ENCODE measurements at regions not wholly inside any gene's neighbourhood (a gene's known extent, or its start where the extent isn't known, plus 50 kb on each side); places are given as distances from the start of the nearest gene placed in this dataset.

GRCh38 chr1:118249641-118250040 is 64.6 kb upstream of the SPAG17 start:
- Histone ChIP-seq H3K9me3 (ENCODE audit: control insufficient read depth in 5 of 5, low read length in 5 of 5) (no peaks in the 10 kb centered on the region), H3K9ac (ENCODE audit: low read length in 5 of 5) (no peak overlapping the region), H3K27ac (ENCODE audit: low read depth, low read length) (no peak overlapping the region), H3K36me3 (ENCODE audit: control insufficient read depth in 5 of 5, insufficient read depth in 5 of 5, low read length in 5 of 5) (no peaks in the 10 kb centered on the region), H3K4me1 (ENCODE audit: control insufficient read depth in 5 of 5, insufficient read depth in 5 of 5, low read length in 5 of 5) (peaks cover 0 to 14% (median 0%) of the 10 kb centered on the region in 5 donors), H3K4me3 (ENCODE audit: low read depth in 1 of 5, low read length in 5 of 5) (no peak overlapping the region), H3K27me3 (ENCODE audit: control insufficient read depth in 5 of 5, insufficient read depth in 4 of 5, low read length in 5 of 5) (no peaks in the 10 kb centered on the region)

DNA sequence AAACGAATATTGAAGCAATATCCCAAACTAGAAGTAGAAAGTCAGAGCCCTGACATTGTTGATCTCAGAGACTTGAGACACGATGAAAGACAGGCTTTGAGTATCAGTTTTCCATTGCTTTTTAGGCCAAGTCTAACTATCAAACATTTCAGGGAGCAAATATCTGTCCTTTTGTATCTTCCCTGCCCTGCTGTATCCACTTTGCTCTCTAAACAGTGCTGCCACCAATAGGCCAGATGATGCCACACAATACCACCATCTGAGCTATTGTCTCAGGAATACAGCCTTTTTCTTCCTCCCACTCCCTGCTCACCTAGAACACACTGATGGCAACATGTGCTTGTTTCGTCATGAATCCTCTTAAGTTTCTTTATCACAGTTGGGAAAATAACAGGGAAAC is 62.6 kb upstream of the SPAG17 start:
- H3K4me1 ChIP-seq (ENCODE audit: control insufficient read depth in 5 of 5, insufficient read depth in 5 of 5, low read length in 5 of 5): peaks cover 0 to 2% (median 0%) of the 10 kb centered on the region in 5 donors
- no peak overlapping the region for H3K4me3 ChIP-seq (ENCODE audit: low read depth in 1 of 5, low read length in 5 of 5)
- H3K9me3 ChIP-seq (ENCODE audit: control insufficient read depth in 5 of 5, low read length in 5 of 5): no peaks in the 10 kb centered on the region

GRCh38 chr1:118246646-118247045 is 61.6 kb upstream of the SPAG17 start:
- Histone ChIP-seq H3K36me3 (ENCODE audit: control insufficient read depth in 5 of 5, insufficient read depth in 5 of 5, low read length in 5 of 5) (no peaks in the 10 kb centered on the region), H3K9me3 (ENCODE audit: control insufficient read depth in 5 of 5, low read length in 5 of 5) (no peaks in the 10 kb centered on the region), H3K4me3 (ENCODE audit: low read depth in 1 of 5, low read length in 5 of 5) (no peak overlapping the region), H3K9ac (ENCODE audit: low read length in 5 of 5) (no peak overlapping the region), H3K27ac (ENCODE audit: low read depth, low read length) (no peak overlapping the region), H3K4me1 (ENCODE audit: control insufficient read depth in 5 of 5, insufficient read depth in 5 of 5, low read length in 5 of 5) (no peaks in the 10 kb centered on the region), H3K27me3 (ENCODE audit: control insufficient read depth in 5 of 5, insufficient read depth in 4 of 5, low read length in 5 of 5) (no peaks in the 10 kb centered on the region)

More for the DNA sequence above, 62.6 kb upstream of the SPAG17 start:
- Histone ChIP-seq H3K9ac (ENCODE audit: low read length in 5 of 5) (no peak overlapping the region), H3K27me3 (ENCODE audit: control insufficient read depth in 5 of 5, insufficient read depth in 4 of 5, low read length in 5 of 5) (no peaks in the 10 kb centered on the region), H3K36me3 (ENCODE audit: control insufficient read depth in 5 of 5, insufficient read depth in 5 of 5, low read length in 5 of 5) (no peaks in the 10 kb centered on the region), H3K27ac (ENCODE audit: low read depth, low read length) (no peak overlapping the region)

- no peak overlapping the region for H3K9ac ChIP-seq (ENCODE audit: low read length in 5 of 5)
- no peaks in the 10 kb centered on the region for H3K36me3 ChIP-seq (ENCODE audit: control insufficient read depth in 5 of 5, insufficient read depth in 5 of 5, low read length in 5 of 5)
- no peak overlapping the region for H3K4me3 ChIP-seq (ENCODE audit: low read depth in 1 of 5, low read length in 5 of 5)
- no peak overlapping the region for H3K27ac ChIP-seq (ENCODE audit: low read depth, low read length)
- H3K4me1 ChIP-seq (ENCODE audit: control insufficient read depth in 5 of 5, insufficient read depth in 5 of 5, low read length in 5 of 5): no peaks in the 10 kb centered on the region
- H3K27me3 ChIP-seq (ENCODE audit: control insufficient read depth in 5 of 5, insufficient read depth in 4 of 5, low read length in 5 of 5): no peaks in the 10 kb centered on the region
- H3K9me3 ChIP-seq (ENCODE audit: control insufficient read depth in 5 of 5, low read length in 5 of 5): peaks cover 0 to 6% (median 3%) of the 10 kb centered on the region in 5 donors
Observed at GRCh38 chr1:118244194-118244593, 59.2 kb upstream of the SPAG17 start.

GRCh38 chr1:118243269-118243668 is 58.2 kb upstream of the SPAG17 start:
- no peak overlapping the region for H3K9ac ChIP-seq (ENCODE audit: low read length in 5 of 5)
- H3K4me3 ChIP-seq (ENCODE audit: low read depth in 1 of 5, low read length in 5 of 5): no peak overlapping the region
- H3K4me1 ChIP-seq (ENCODE audit: control insufficient read depth in 5 of 5, insufficient read depth in 5 of 5, low read length in 5 of 5): no peaks in the 10 kb centered on the region
- H3K27me3 ChIP-seq (ENCODE audit: control insufficient read depth in 5 of 5, insufficient read depth in 4 of 5, low read length in 5 of 5): no peaks in the 10 kb centered on the region
- peaks cover 0 to 8% (median 4%) of the 10 kb centered on the region in 5 donors for H3K9me3 ChIP-seq (ENCODE audit: control insufficient read depth in 5 of 5, low read length in 5 of 5)
- no peak overlapping the region for H3K27ac ChIP-seq (ENCODE audit: low read depth, low read length)
- no peaks in the 10 kb centered on the region for H3K36me3 ChIP-seq (ENCODE audit: control insufficient read depth in 5 of 5, insufficient read depth in 5 of 5, low read length in 5 of 5)
